ENCODE measurements at regions not wholly inside any gene's neighbourhood (a gene's known extent, or its start where the extent isn't known, plus 50 kb on each side); places are given as distances from the start of the nearest gene placed in this dataset.

DNA sequence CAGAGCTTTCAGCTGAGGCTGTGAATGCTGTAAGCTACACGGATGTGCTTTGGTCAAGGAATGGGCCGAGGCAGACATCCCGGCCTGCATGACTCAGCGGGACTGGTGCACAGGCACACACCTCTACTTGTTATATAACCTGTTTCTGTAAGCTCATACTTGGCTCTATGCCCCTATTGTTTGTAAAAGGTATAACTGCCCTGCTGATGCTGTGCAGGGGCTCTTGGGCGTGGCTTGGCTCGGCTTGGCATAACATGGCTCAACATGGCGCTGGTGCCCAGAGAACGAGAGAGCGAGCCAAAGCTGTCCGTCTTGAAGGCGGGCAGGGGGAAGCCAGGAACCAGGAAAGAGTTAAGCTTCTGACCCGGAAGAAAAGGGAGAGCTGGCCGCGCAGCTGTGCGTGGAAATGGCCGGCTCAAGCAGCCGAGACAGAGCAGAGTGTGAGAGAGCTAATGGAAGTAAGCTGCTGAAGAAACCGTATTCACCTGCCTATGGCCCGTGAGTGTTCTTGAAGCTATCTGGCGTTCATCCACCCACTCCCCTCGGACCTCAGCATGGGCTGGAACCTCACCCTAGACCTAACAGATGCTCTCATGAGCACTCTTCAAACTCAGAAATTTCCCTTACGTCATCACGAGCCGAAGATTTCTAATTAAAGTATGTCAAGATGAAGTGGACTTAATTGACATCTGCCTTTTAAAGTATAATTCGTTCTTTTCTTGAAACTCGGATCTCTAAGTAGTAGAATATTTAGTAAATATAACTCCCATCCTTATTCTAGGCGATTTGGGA lies 286.3 kb upstream of the AGA start:
- Histone ChIP-seq H3K36me3 (ENCODE audit: insufficient read depth, low read length) (no peaks in the 10 kb centered on the region), H3K27me3 (ENCODE audit: insufficient read depth, low read length) (no peaks in the 10 kb centered on the region), H2AFZ (ENCODE audit: low read depth, low read length) (no peak overlapping the region), H3K4me3 (ENCODE audit: low read length) (no peak overlapping the region), H3K4me1 (ENCODE audit: insufficient read depth, low read length) (no peaks in the 10 kb centered on the region), H3K9me3 (ENCODE audit: low read length) (no peaks in the 10 kb centered on the region)

DNA sequence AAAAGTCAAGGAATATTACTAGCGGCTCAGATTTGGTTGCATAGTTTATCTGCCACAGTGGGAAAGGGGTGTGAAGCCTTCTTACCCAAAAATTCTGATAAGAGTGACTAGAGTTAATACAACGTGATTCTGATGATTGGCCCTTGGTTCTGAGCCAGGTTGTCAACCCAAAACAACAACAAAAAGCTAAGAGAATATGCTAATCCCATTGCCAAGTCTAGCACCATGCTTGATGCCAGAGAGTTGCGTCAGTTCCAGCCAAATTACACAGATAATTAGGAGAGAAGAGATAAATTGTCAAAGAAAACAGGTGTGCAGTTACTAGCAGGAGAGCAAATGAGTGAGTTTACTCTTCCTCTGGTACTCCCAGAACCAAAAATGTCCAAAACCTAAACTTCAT lies 287.4 kb upstream of the AGA start:
- Histone ChIP-seq H2AFZ (ENCODE audit: low read depth, low read length) (no peak overlapping the region), H3K4me3 (ENCODE audit: low read length) (no peak overlapping the region), H3K27me3 (ENCODE audit: insufficient read depth, low read length) (no peaks in the 10 kb centered on the region), H3K4me1 (ENCODE audit: insufficient read depth, low read length) (no peaks in the 10 kb centered on the region), H3K9me3 (ENCODE audit: low read length) (no peaks in the 10 kb centered on the region), H3K36me3 (ENCODE audit: insufficient read depth, low read length) (no peaks in the 10 kb centered on the region)

DNA sequence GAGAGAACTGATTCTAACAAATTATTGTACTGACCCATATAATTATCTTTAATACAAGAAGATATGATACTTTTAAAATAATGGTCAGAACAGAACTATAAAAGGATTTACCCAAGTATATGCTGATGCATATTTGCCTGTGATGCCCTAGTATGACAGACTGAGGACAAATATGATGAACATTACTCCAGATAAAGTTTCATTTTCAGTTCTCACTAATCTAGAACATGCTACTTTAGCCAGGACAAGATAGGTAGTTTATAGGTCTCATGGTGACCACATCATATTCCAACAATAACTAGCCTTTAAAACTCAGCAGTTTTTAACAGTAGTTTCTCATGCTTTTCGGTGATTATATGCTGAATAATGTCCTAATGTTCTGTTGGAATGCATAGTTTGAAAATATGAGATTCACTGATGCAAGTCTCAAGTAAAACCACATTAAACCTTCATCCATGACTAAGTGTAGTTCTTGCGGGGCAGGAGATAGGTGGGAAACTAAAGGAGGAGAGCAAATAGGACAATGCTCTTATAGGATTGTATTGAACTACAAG lies 295.2 kb upstream of the AGA start:
- Histone ChIP-seq H3K4me1 (ENCODE audit: insufficient read depth, low read length) (no peaks in the 10 kb centered on the region), H3K9me3 (ENCODE audit: low read length) (no peaks in the 10 kb centered on the region), H3K27me3 (ENCODE audit: insufficient read depth, low read length) (no peaks in the 10 kb centered on the region), H2AFZ (ENCODE audit: low read depth, low read length) (no peak overlapping the region), H3K36me3 (ENCODE audit: insufficient read depth, low read length) (no peaks in the 10 kb centered on the region), H3K4me3 (ENCODE audit: low read length) (no peak overlapping the region)

DNA sequence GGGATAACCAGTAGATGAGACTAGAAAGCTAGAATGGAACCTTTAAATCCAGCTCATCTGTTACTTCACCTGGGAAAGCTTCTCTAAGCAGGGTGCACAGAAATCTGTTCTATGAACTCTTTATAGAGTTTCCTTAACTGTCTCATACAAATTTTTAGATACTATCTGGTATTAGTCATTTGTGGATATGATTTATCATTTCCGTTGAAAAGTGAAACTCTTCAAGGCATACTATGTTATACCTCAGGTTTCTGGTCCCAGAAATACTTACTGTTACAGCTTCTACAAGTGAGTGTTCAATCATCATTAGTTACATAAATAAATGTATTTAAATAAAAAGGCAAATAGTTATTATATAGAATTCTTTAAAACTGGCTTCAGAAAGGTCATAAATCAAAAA lies 298.3 kb upstream of the AGA start:
- H3K4me1 ChIP-seq (ENCODE audit: insufficient read depth, low read length) = no peaks in the 10 kb centered on the region
- no peaks in the 10 kb centered on the region for H3K36me3 ChIP-seq (ENCODE audit: insufficient read depth, low read length)
- H3K4me3 ChIP-seq (ENCODE audit: low read length) = no peak overlapping the region
- no peaks in the 10 kb centered on the region for H3K27me3 ChIP-seq (ENCODE audit: insufficient read depth, low read length)
- no peak overlapping the region for H2AFZ ChIP-seq (ENCODE audit: low read depth, low read length)
- H3K9me3 ChIP-seq (ENCODE audit: low read length) = no peaks in the 10 kb centered on the region

DNA sequence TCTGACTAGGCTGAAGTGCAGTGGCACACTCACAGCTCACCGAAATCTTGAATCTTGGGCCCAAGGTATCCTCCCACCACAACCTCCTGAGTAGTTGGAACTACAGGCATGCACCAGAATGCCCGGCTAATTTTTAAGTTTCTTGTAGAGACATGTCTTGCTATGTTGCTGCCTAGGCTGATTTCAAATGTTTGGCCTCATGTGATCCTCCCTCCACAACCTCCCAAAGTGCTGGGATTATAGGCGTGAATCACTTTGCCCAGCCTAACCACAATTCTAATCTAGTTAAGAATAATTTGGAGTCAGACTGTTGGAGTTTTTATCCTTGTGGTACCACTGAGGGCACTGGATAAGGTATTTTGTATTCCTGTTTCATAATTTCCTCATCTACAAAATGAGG lies 317.5 kb upstream of the AGA start:
- Histone ChIP-seq H3K27me3 (ENCODE audit: insufficient read depth, low read length) (no peaks in the 10 kb centered on the region), H3K9me3 (ENCODE audit: low read length) (no peaks in the 10 kb centered on the region), H2AFZ (ENCODE audit: low read depth, low read length) (no peak overlapping the region), H3K4me1 (ENCODE audit: insufficient read depth, low read length) (no peaks in the 10 kb centered on the region), H3K36me3 (ENCODE audit: insufficient read depth, low read length) (no peaks in the 10 kb centered on the region), H3K4me3 (ENCODE audit: low read length) (no peak overlapping the region)

DNA sequence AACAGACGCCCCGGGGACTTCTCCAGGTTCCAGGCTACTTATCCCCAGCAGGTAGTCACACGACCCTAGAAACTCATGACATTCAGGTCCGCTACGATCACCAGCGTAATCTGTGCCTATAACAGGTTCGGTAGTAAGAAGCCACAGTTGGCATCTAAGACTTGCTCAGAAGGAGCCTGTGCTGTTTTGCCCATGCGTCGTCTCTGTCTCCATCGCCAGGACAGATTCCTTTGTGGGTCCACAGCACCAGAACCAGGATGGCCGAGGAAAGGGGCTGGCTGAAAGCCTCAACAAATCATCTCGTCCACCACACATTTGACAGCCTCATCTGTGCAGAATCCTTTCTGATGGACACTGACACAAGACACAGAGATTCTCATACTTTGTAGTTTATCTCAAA lies 319.5 kb upstream of the AGA start:
- Histone ChIP-seq H3K27me3 (ENCODE audit: insufficient read depth, low read length) (no peaks in the 10 kb centered on the region), H3K4me1 (ENCODE audit: insufficient read depth, low read length) (no peaks in the 10 kb centered on the region), H3K9me3 (ENCODE audit: low read length) (no peaks in the 10 kb centered on the region), H3K4me3 (ENCODE audit: low read length) (no peak overlapping the region), H2AFZ (ENCODE audit: low read depth, low read length) (no peak overlapping the region), H3K36me3 (ENCODE audit: insufficient read depth, low read length) (no peaks in the 10 kb centered on the region)

DNA sequence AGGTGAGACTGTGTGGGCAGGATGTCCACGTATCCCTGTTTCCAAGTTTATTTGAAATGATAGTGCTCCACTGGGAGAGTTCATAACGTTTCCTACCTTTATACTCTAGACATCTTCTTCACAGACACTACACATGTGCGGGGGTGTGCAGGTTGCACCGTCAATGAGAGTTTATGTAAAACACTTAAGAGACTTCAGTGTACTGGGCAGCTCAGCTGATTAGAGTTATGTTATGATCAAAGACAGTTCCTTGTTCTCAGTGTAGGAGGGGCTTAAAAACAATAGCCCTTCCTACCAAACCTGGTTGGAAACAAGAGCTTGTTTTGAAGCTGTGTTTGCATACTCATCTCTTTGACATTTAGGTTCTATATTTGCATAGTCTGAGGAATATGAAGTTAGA lies 326.9 kb upstream of the AGA start:
- Histone ChIP-seq H3K9me3 (ENCODE audit: low read length) (no peaks in the 10 kb centered on the region), H3K36me3 (ENCODE audit: insufficient read depth, low read length) (no peaks in the 10 kb centered on the region), H3K4me3 (ENCODE audit: low read length) (no peak overlapping the region), H2AFZ (ENCODE audit: low read depth, low read length) (no peak overlapping the region), H3K27me3 (ENCODE audit: insufficient read depth, low read length) (no peaks in the 10 kb centered on the region), H3K4me1 (ENCODE audit: insufficient read depth, low read length) (no peaks in the 10 kb centered on the region)

DNA sequence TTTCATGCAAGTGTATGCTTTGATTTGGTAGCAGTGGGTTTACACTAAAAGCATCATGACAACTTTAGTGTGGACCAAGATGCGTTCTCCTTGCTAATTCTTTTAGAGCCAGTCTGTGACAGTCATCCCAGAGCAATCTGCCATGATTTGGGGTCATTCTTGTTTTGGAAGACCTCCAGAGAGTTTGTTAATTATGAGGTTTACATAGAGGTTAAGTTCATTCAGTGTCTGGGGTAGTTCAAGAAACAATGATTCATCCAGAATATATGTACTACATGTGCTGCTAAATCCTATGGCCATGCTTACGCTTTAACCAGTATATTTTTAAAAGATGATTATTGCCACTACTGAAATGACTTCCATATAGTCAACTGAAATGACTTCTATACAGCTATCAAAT lies 328.5 kb upstream of the AGA start:
- H3K27me3 ChIP-seq (ENCODE audit: insufficient read depth, low read length) = no peaks in the 10 kb centered on the region
- no peaks in the 10 kb centered on the region for H3K9me3 ChIP-seq (ENCODE audit: low read length)
- no peak overlapping the region for H2AFZ ChIP-seq (ENCODE audit: low read depth, low read length)
- no peak overlapping the region for H3K4me3 ChIP-seq (ENCODE audit: low read length)
- H3K4me1 ChIP-seq (ENCODE audit: insufficient read depth, low read length) = no peaks in the 10 kb centered on the region
- H3K36me3 ChIP-seq (ENCODE audit: insufficient read depth, low read length) = no peaks in the 10 kb centered on the region

DNA sequence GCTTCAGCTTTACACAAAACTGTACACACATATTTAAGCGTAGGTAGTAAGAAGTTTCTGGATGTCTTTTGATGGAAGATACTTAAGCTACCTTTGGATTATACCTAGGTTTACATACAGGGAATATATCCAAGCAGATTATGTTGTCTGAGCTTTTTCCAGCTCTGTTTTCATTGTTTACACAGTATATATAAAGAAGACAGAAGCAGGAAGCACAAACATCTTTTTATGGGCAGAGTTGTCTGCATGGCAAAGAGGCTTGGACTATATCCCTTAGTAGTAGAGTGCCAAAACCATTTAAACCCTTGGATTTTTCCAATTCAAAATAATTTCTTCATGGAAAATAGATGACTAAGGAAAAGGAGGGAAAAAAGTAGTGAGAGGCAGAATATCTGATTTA lies 329.4 kb upstream of the AGA start:
- Histone ChIP-seq H2AFZ (ENCODE audit: low read depth, low read length) (no peak overlapping the region), H3K36me3 (ENCODE audit: insufficient read depth, low read length) (no peaks in the 10 kb centered on the region), H3K4me3 (ENCODE audit: low read length) (no peak overlapping the region), H3K27me3 (ENCODE audit: insufficient read depth, low read length) (no peaks in the 10 kb centered on the region), H3K4me1 (ENCODE audit: insufficient read depth, low read length) (no peaks in the 10 kb centered on the region), H3K9me3 (ENCODE audit: low read length) (no peaks in the 10 kb centered on the region)

DNA sequence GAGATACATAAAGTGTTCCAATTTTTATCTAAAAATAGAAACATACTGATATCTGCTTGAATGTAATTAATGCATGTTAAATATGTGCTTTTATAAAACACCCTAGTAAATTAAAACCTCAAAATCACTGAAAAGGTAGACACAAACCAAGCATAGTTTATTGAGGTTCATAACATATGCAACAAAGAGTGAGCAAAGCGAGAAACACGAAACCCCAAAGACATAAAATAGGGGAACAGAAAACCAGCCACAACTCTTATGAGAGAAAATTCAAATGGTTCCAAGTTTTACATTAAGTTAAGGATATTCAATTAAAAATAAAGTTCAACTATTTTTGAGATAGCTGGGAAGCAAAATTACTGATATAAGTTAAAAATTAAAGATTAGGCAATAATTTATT lies 336.4 kb upstream of the AGA start:
- H3K4me3 ChIP-seq (ENCODE audit: low read length) = no peak overlapping the region
- no peaks in the 10 kb centered on the region for H3K9me3 ChIP-seq (ENCODE audit: low read length)
- no peaks in the 10 kb centered on the region for H3K36me3 ChIP-seq (ENCODE audit: insufficient read depth, low read length)
- no peak overlapping the region for H2AFZ ChIP-seq (ENCODE audit: low read depth, low read length)
- H3K4me1 ChIP-seq (ENCODE audit: insufficient read depth, low read length) = no peaks in the 10 kb centered on the region
- no peaks in the 10 kb centered on the region for H3K27me3 ChIP-seq (ENCODE audit: insufficient read depth, low read length)

DNA sequence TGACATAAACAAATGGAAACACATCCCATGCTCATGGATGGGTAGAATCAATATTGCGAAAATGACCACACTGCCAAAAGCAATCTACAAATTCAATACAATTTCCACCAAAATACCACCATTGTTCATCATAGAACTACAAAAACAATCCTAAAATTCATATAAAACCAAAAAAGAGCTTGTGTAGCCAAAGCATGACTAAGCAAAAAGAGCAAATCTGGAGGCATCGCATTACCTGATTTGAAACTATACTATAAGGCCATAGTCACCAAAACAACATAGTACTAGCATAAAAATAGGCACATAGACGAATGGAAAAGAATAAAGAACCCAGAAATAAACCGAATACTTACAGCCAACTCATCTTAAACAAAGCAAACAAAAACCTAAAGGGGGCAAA lies 342.8 kb upstream of the AGA start:
- Histone ChIP-seq H3K4me1 (ENCODE audit: insufficient read depth, low read length) (no peaks in the 10 kb centered on the region), H3K36me3 (ENCODE audit: insufficient read depth, low read length) (no peaks in the 10 kb centered on the region), H2AFZ (ENCODE audit: low read depth, low read length) (no peak overlapping the region), H3K9me3 (ENCODE audit: low read length) (no peaks in the 10 kb centered on the region), H3K27me3 (ENCODE audit: insufficient read depth, low read length) (no peaks in the 10 kb centered on the region), H3K4me3 (ENCODE audit: low read length) (no peak overlapping the region)

DNA sequence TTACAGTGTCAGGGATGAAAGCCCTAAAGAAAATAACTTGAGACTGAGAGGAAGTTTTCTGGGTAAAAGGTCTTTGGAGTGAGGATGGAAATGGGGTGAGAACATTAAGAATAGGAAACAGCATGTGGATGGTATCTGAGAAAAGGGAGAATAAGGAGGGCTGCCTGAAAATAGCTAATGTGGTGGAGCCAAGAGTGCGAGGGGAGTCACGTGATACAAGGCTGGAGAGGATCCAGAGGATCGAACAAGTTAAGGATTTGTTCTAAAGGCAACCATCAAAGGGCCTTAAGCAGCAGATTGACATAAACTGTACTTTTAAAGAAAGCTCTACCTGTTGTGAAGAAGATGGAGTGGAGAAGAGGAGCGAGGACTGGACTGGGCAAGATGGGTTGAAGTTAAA lies 347.4 kb upstream of the AGA start:
- Histone ChIP-seq H3K4me3 (ENCODE audit: low read length) (no peak overlapping the region), H2AFZ (ENCODE audit: low read depth, low read length) (no peak overlapping the region), H3K4me1 (ENCODE audit: insufficient read depth, low read length) (no peaks in the 10 kb centered on the region), H3K36me3 (ENCODE audit: insufficient read depth, low read length) (no peaks in the 10 kb centered on the region), H3K27me3 (ENCODE audit: insufficient read depth, low read length) (no peaks in the 10 kb centered on the region), H3K9me3 (ENCODE audit: low read length) (no peaks in the 10 kb centered on the region)

DNA sequence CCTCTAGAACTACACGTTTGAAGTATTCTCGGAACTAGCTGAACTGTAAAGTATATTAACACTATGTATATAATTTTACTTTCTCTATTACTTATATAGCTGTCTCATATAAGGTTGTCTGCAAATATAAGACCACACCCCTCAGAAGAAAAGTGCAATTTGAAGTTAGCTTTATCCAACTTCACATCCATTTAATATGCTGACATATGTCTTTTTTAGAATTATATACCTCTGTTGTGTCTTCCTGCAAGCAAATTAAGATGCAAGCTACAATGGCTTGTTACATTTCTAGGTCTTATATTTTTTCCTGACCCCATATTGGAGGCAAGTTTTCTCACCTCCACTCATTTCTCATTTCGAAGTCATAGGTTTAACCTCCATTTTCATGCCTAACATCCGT lies 349.0 kb upstream of the AGA start:
- no peak overlapping the region for H3K4me3 ChIP-seq (ENCODE audit: low read length)

DNA sequence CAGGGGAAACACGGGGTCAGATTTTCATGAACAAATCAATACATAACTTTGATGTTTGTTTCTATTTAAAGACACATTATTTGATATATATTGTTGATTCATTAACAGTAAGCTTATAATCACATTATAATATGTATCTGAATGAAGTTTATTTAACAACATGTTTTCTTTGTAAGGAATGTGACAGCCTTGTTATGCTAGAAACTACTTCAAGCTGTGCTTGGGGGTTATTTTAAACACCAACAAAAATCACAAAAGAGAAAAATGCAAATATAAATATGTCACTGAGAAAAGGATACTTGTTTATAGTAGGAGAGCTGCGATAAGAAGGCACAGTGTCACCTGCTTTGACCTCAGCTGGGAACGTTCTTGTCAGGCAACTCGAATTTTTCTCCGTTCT lies 354.6 kb upstream of the AGA start:
- no peaks in the 10 kb centered on the region for H3K4me1 ChIP-seq (ENCODE audit: insufficient read depth, low read length)
- no peak overlapping the region for H2AFZ ChIP-seq (ENCODE audit: low read depth, low read length)
- no peaks in the 10 kb centered on the region for H3K27me3 ChIP-seq (ENCODE audit: insufficient read depth, low read length)
- no peak overlapping the region for H3K4me3 ChIP-seq (ENCODE audit: low read length)
- H3K9me3 ChIP-seq (ENCODE audit: low read length) = no peaks in the 10 kb centered on the region
- no peaks in the 10 kb centered on the region for H3K36me3 ChIP-seq (ENCODE audit: insufficient read depth, low read length)

More for the DNA sequence above, 349.0 kb upstream of the AGA start:
- H3K4me1 ChIP-seq (ENCODE audit: insufficient read depth, low read length) = no peaks in the 10 kb centered on the region
- H3K27me3 ChIP-seq (ENCODE audit: insufficient read depth, low read length) = no peaks in the 10 kb centered on the region
- H3K9me3 ChIP-seq (ENCODE audit: low read length) = no peaks in the 10 kb centered on the region
- no peaks in the 10 kb centered on the region for H3K36me3 ChIP-seq (ENCODE audit: insufficient read depth, low read length)
- H2AFZ ChIP-seq (ENCODE audit: low read depth, low read length) = no peak overlapping the region

Data from neuron (in vitro differentiated cells).